Transverse colon (tissue), 4 donors: ENCODE measurements at regions not wholly inside any gene's neighbourhood (a gene's known extent, or its start where the extent isn't known, plus 50 kb on each side); places are given as distances from the start of the nearest gene placed in this dataset.

Source experiments
- DNase-seq: peaks from one replicate; pipeline ENCODE4 v3.0.0-alpha.2; 2019
- H3K27ac ChIP-seq, 4 donors: fragments of 200-600 bp; sonication (generic); 2 replicates each; pipeline ENCODE4 v1.5.1; 2016 to 2018; ENCODE audit warnings: inconsistent platforms in 4 of 4
- H3K27me3 ChIP-seq: fragments of 200-600 bp; sonication (generic); 2 replicates; pipeline ENCODE4 v1.5.1; 2017; ENCODE audit warnings: inconsistent platforms
- H3K36me3 ChIP-seq, 4 donors: fragments of 200-600 bp; sonication (generic); 2 replicates each; pipeline ENCODE4 v1.5.1; 2017 to 2019; ENCODE audit warnings: inconsistent platforms in 4 of 4
- H3K4me1 ChIP-seq, 4 donors: fragments of 200-600 bp; sonication (generic); 2 replicates each; pipeline ENCODE4 v1.5.1; 2017 to 2020; ENCODE audit warnings: inconsistent platforms in 4 of 4
- H3K4me3 ChIP-seq, 4 donors: fragments of 200-600 bp; sonication (generic); 1 replicate in 1 of 4; 2 replicates in 3 of 4; pipeline versions ENCODE4 v1.5.1 to v1.6.1; 2017 to 2019; ENCODE audit warnings: inconsistent platforms in 4 of 4
- H3K9me3 ChIP-seq, 2 donors: fragments of 200-600 bp; sonication (generic); 2 replicates each; pipeline ENCODE4 v1.5.1; 2017 to 2019; ENCODE audit warnings: inconsistent platforms in 2 of 2
- EP300 ChIP-seq: sonication (generic); formaldehyde crosslinking; IDR thresholded peaks from one replicate; pipeline ENCODE4 v1.6.1; 2017; ENCODE audit warnings: antibody characterized with exemption, low read depth
- POLR2A ChIP-seq: fragments of 450-650 bp; IDR thresholded peaks from one replicate; pipeline ENCODE4 v1.6.1; 2016; ENCODE audit warnings: antibody characterized with exemption, mild to moderate bottlenecking, moderate library complexity
- POLR2AphosphoS5 ChIP-seq, 3 donors: sonication (generic); formaldehyde crosslinking; IDR thresholded peaks; one replicate each; pipeline ENCODE4 v1.6.1; 2016; ENCODE audit warnings: antibody characterized with exemption in 3 of 3
- WGBS, 2 donors: methylation state at CpG; one replicate each; pipeline ENCODE4 v1.1.5; 2018; ENCODE audit warnings: low coverage in 1 of 2; 5-methylcytosine and 5-hydroxymethylcytosine counted together
- in situ Hi-C, 4 donors: fragments of 200-750 bp; cut with MboI; loops; one replicate each; pipeline versions ENCODE4 v1.15.0 to v1.15.1; 2017; ENCODE audit warnings: low sequenced_read_pairs in 3 of 4, low pct_ligation_motif_present in 1 of 4, low pct_unique_long_range_greater_than_20kb in 1 of 4
- intact Hi-C: fragments of 100-400 bp; cut with DNase I; formaldehyde crosslinking; loops from one replicate; pipeline ENCODE4 v1.15.1; 2023; ENCODE audit warnings: low total_unique reads
- TF ChIP-seq, protein P1 (sequence below), 5 experiments: fragments of 200-600 bp in 3 of 5; fragments of 450-650 bp in 2 of 5; sonication (generic) in 3 of 5; IDR thresholded peaks; 1 replicate in 2 of 5; 2 replicates in 3 of 5; pipeline ENCODE4 v1.5.1; 2016 to 2017; ENCODE audit warnings: antibody characterized with exemption in 5 of 5, inconsistent platforms in 3 of 5, mild to moderate bottlenecking in 2 of 5, moderate library complexity in 1 of 5

DNA sequence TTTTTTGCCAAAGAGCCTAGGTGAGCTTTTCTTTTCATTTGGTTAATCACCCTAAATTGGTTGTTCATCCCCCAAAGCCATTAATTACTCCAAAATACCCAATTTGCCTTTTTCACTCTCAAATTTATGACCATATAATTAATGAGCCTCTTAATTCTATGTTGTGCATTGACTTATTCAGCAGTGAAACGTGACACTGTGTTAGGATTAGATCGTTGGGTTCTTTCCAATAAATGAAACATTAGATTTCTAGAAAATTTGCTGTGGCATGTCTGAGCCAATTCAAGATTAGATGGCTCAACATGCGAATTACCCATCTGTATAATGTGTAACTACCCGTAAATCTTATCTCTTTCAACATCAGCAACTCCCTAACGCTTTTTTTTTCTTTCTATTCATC lies 273.4 kb downstream of the BMP4 start:
- intact Hi-C loops: no loop called here
- Histone ChIP-seq H3K36me3 (no peaks in the 10 kb centered on the region), H3K27ac (no peak overlapping the region), H3K27me3 (no peaks in the 10 kb centered on the region), H3K9me3 (no peaks in the 10 kb centered on the region), H3K4me1 (no peaks in the 10 kb centered on the region), H3K4me3 (no peak overlapping the region)
- 32 to 37% methylated on average over 5 of the region's 5 CpGs for WGBS, 2 donors
- in situ Hi-C loops: no loop called here
- DNase-seq: no peak
- no peak for TF ChIP-seq EP300

DNA sequence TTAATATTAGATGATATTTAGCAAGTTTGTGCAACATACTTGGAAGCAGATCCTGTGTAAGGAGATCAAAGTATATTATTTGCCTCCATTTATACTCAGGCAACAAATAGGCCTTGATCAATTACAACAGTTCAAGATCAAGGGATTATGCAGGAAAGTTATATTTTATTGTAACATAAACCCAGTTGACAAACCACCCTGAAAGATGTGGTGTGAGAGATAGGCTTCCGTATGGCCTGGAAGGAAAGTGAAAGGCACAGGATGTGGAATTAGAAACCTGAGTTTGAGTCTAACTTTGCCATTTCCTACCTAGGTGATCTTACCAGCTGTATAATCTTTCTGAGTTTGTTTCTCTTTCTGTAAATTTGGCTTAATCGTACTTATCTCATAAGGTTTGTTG lies 284.1 kb downstream of the BMP4 start:
- 74 to 81% methylated on average over 2 of the region's 2 CpGs for WGBS, 2 donors
- Histone ChIP-seq H3K9me3 (no peaks in the 10 kb centered on the region), H3K36me3 (no peaks in the 10 kb centered on the region), H3K27me3 (no peaks in the 10 kb centered on the region), H3K27ac (no peak overlapping the region), H3K4me3 (no peak overlapping the region), H3K4me1 (no peaks in the 10 kb centered on the region)
- in situ Hi-C loops: no loop called here
- TF ChIP-seq, protein P1, sequence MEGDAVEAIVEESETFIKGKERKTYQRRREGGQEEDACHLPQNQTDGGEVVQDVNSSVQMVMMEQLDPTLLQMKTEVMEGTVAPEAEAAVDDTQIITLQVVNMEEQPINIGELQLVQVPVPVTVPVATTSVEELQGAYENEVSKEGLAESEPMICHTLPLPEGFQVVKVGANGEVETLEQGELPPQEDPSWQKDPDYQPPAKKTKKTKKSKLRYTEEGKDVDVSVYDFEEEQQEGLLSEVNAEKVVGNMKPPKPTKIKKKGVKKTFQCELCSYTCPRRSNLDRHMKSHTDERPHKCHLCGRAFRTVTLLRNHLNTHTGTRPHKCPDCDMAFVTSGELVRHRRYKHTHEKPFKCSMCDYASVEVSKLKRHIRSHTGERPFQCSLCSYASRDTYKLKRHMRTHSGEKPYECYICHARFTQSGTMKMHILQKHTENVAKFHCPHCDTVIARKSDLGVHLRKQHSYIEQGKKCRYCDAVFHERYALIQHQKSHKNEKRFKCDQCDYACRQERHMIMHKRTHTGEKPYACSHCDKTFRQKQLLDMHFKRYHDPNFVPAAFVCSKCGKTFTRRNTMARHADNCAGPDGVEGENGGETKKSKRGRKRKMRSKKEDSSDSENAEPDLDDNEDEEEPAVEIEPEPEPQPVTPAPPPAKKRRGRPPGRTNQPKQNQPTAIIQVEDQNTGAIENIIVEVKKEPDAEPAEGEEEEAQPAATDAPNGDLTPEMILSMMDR (IDR thresholded peaks at IDR 0.05): no peak
- TF ChIP-seq POLR2AphosphoS5 (IDR thresholded peaks at IDR 0.05) (no peak), EP300 (no peak), POLR2A (no peak)
- intact Hi-C loops: no loop called here
- no peak for DNase-seq

DNA sequence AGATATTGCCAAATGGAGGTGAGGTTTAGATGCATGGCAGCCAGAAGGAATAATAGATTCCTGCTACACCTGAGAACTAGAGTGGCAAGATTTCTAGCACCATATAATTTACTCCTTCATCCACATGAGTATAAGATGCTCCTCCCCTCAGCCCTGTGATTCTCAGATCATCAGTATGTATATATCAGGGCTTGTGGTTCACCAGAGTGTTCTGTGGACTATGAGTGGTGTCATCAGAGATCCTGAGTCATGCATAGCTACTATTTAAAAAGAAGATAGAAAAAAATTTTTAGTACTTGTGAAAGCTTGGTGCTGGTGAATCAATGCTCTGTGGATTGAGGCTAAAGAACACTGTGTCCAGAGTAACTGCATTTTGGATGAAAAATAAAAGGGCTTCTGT lies 285.9 kb downstream of the BMP4 start:
- TF ChIP-seq POLR2AphosphoS5 (IDR thresholded peaks at IDR 0.05) (no peak), EP300 (no peak), POLR2A (no peak)
- TF ChIP-seq, protein P1 (IDR thresholded peaks at IDR 0.05): no peak
- H3K4me1 ChIP-seq: no peaks in the 10 kb centered on the region
- H3K4me3 ChIP-seq: no peak overlapping the region
- intact Hi-C loops (no loop called here), in situ Hi-C loops (no loop called here)
- H3K36me3 ChIP-seq: no peaks in the 10 kb centered on the region
- H3K9me3 ChIP-seq: no peaks in the 10 kb centered on the region
- no peak overlapping the region for H3K27ac ChIP-seq
- DNase-seq: no peak
- H3K27me3 ChIP-seq: no peaks in the 10 kb centered on the region

DNA sequence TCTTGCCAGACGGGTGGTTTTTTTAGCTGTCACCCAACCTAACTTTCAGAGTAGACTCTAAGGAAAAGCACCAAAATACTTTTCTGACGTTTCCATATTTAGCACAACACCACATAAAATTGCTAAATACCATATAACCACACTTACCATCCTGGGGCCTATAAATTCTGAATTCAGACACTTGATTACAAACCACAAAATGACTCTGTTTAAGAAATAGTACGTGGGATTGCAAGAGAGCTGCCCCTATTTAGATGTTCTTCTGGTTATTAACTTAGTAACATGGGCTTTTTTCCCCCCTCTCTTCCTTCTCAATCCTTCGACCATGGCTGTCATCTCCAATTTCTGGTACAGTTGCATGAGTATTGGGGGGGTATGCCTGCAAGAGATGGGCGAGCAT lies 287.7 kb downstream of the BMP4 start:
- no peaks in the 10 kb centered on the region for H3K4me1 ChIP-seq
- no peaks in the 10 kb centered on the region for H3K27me3 ChIP-seq
- TF ChIP-seq POLR2AphosphoS5 (IDR thresholded peaks at IDR 0.05): no peak
- no peak overlapping the region for H3K27ac ChIP-seq
- intact Hi-C loops (no loop called here), in situ Hi-C loops (no loop called here)
- no peaks in the 10 kb centered on the region for H3K9me3 ChIP-seq
- WGBS, 2 donors: 63 to 66% methylated on average over 4 to 5 of the region's 5 CpGs
- H3K4me3 ChIP-seq: no peak overlapping the region
- no peaks in the 10 kb centered on the region for H3K36me3 ChIP-seq
- no peak for DNase-seq

DNA sequence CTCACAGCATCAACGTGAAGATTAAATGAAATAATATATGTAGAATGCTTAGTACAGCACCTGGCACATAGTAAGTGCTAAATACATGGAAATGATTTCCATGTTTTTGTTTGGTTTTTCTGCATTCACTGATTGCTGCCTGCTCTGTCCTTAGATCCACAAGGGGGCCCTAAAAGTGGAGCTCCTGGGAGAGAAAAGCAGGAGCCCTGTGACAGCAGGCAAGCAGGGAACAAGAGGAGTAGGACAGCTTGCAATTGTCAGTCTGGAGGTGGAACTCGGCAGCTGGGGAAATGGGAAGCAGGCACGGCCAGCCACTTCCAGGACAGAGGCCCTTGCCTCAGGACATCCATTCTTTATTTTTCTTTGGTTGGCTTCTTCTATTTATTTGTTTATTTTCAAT lies 292.9 kb downstream of the BMP4 start:
- no peaks in the 10 kb centered on the region for H3K4me1 ChIP-seq
- intact Hi-C loops: no loop called here
- no peaks in the 10 kb centered on the region for H3K9me3 ChIP-seq
- in situ Hi-C loops: no loop called here
- WGBS, 2 donors: 61 to 65% methylated on average over 3 of the region's 3 CpGs
- TF ChIP-seq POLR2AphosphoS5 (IDR thresholded peaks at IDR 0.05): no peak
- TF ChIP-seq, protein P1 (IDR thresholded peaks at IDR 0.05): peak in 2 of 5 experiments; percentile 7 to 17
- H3K4me3 ChIP-seq: no peak overlapping the region
- no peak overlapping the region for H3K27ac ChIP-seq
- no peaks in the 10 kb centered on the region for H3K27me3 ChIP-seq
- DNase-seq: peak; percentile 11
- H3K36me3 ChIP-seq: no peaks in the 10 kb centered on the region
